C1 segment of cervical spinal cord (tissue), 14 donors: ENCODE measurements at regions not wholly inside any gene's neighbourhood (a gene's known extent, or its start where the extent isn't known, plus 50 kb on each side); places are given as distances from the start of the nearest gene placed in this dataset.

Experiments
- DNase-seq, 14 donors: peaks; one replicate each; lab custom pipeline; 2025; lab: John Stamatoyannopoulos, UW

- no peak for DNase-seq
Measured at GRCh38 chr2:46813680-46814079, 101.9 kb downstream of the MCFD2 start.

- DNase-seq, result peak in 1 of 14 donors; percentile 26
Measured at GRCh38 chr2:46813020-46813415, 102.6 kb downstream of the MCFD2 start.
